NT2/D1 (cell line): ENCODE measurements at regions not wholly inside any gene's neighbourhood (a gene's known extent, or its start where the extent isn't known, plus 50 kb on each side); places are given as distances from the start of the nearest gene placed in this dataset.

Source experiments
- SUZ12 ChIP-seq: IDR thresholded peaks from 2 replicates; pipeline ENCODE4 v1.6.1; 2011; ENCODE audit not compliant: insufficient read length, insufficient read depth; ENCODE audit errors: extremely low read depth
- YY1 ChIP-seq: IDR thresholded peaks from 2 replicates; pipeline ENCODE4 v1.6.1; 2011; ENCODE audit not compliant: insufficient read length, insufficient read depth
- ZNF274 ChIP-seq: IDR thresholded peaks from 2 replicates; pipeline ENCODE4 v1.6.1; 2011; ENCODE audit warnings: mild to moderate bottlenecking, low read depth, low read length

DNA sequence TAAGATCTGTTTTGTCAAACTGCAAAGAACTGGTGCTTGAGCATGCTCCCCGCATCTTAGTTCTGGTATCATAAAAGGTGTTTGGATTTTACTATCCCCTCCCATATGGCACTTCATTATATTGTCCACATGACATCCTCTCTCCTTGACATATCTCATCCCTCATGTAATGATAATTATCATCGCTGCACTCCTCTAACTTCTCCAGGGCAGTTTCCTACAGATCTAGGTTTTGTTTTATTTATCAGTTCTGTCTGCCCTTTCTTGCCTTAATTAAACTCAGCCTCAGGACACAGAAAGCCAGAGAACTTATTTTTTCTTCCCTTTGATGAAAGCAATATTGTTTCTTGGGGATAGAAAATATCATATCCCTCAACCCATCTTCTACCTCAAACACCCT, 129.6 kb upstream of the DDX18 start:
- TF ChIP-seq YY1, result no peak
- no peak for TF ChIP-seq ZNF274
- TF ChIP-seq SUZ12, result no peak
